SK-N-SH treated with all-trans-retinoic acid at 6 μM for 48 hours (cell line): ENCODE measurements at regions not wholly inside any gene's neighbourhood (a gene's known extent, or its start where the extent isn't known, plus 50 kb on each side); places are given as distances from the start of the nearest gene placed in this dataset.

Source experiments
- ATAC-seq: fragments of 200-7000 bp; cut with Tn5 transposase; 3 replicates; pipeline ENCODE4 v1.9.1; 2020; ENCODE audit warnings: mild to moderate bottlenecking, moderate library complexity
- ARNTL ChIP-seq: fragments of 450-650 bp; formaldehyde crosslinking; IDR thresholded peaks from 2 replicates; pipeline ENCODE4 v1.5.0; 2020; ENCODE audit warnings: low read depth, mild to moderate bottlenecking, moderate library complexity, borderline replicate concordance
- BACH2 ChIP-seq: fragments of 250-450 bp; sonication (Bioruptor Pico); IDR thresholded peaks from 2 replicates; pipeline ENCODE4 v1.9.0; 2021; ENCODE audit warnings: mild to moderate bottlenecking, borderline replicate concordance
- CREB5 ChIP-seq: fragments of 250-450 bp; sonication (Bioruptor Pico); IDR thresholded peaks from 2 replicates; pipeline ENCODE4 v1.5.1; 2020; ENCODE audit warnings: low read depth, mild to moderate bottlenecking, moderate library complexity
- CSDC2 ChIP-seq: fragments of 250-450 bp; sonication (Bioruptor Pico); IDR thresholded peaks from 2 replicates; pipeline ENCODE4 v1.5.0; 2020; ENCODE audit warnings: mild to moderate bottlenecking, moderate library complexity
- CSRNP3 ChIP-seq: fragments of 250-450 bp; sonication (Bioruptor Pico); IDR thresholded peaks from 2 replicates; pipeline ENCODE4 v1.5.1; 2021; ENCODE audit warnings: mild to moderate bottlenecking, moderate library complexity
- GLIS3 ChIP-seq: fragments of 250-450 bp; sonication (Bioruptor Pico); IDR thresholded peaks from 2 replicates; pipeline ENCODE4 v1.5.0; 2020; ENCODE audit warnings: mild to moderate bottlenecking, moderate library complexity
- ISL1 ChIP-seq: fragments of 250-450 bp; sonication (Bioruptor Pico); IDR thresholded peaks from 2 replicates; pipeline ENCODE4 v2.1.2; 2022; ENCODE audit warnings: mild to moderate bottlenecking, moderate library complexity
- OSR1 ChIP-seq: fragments of 250-450 bp; sonication (Bioruptor Pico); IDR thresholded peaks from 2 replicates; pipeline ENCODE4 v1.8.0; 2022; ENCODE audit warnings: moderate library complexity, mild to moderate bottlenecking, inconsistent platforms
- PATZ1 ChIP-seq: fragments of 250-450 bp; sonication (Bioruptor Pico); IDR thresholded peaks from 2 replicates; pipeline ENCODE4 v1.8.0; 2020; ENCODE audit warnings: mild to moderate bottlenecking, moderate library complexity, borderline replicate concordance
- PPARA ChIP-seq: fragments of 250-450 bp; sonication (Bioruptor Pico); IDR thresholded peaks from 2 replicates; pipeline ENCODE4 v1.5.0; 2020; ENCODE audit warnings: mild to moderate bottlenecking, borderline replicate concordance
- RARB ChIP-seq: fragments of 250-450 bp; sonication (Bioruptor Pico); IDR thresholded peaks from 2 replicates; pipeline ENCODE4 v1.8.0; 2021; ENCODE audit warnings: mild to moderate bottlenecking, moderate library complexity
- SNAI2 ChIP-seq: fragments of 250-450 bp; sonication (Bioruptor Pico); IDR thresholded peaks from 2 replicates; pipeline ENCODE4 v1.5.0; 2020; ENCODE audit warnings: mild to moderate bottlenecking, moderate library complexity
- TCF4 ChIP-seq: fragments of 250-450 bp; sonication (Bioruptor Pico); IDR thresholded peaks from 2 replicates; pipeline ENCODE4 v1.8.0; 2021; ENCODE audit warnings: mild to moderate bottlenecking, moderate library complexity, borderline replicate concordance
- TOX ChIP-seq: fragments of 250-450 bp; sonication (Bioruptor Pico); IDR thresholded peaks from 2 replicates; pipeline ENCODE4 v1.8.0; 2021; ENCODE audit warnings: mild to moderate bottlenecking, moderate library complexity, borderline replicate concordance
- TSHZ2 ChIP-seq: fragments of 250-450 bp; sonication (Bioruptor Pico); IDR thresholded peaks from 2 replicates; pipeline ENCODE4 v1.5.0; 2020; ENCODE audit warnings: mild to moderate bottlenecking, moderate library complexity
- ZC3H10 ChIP-seq: fragments of 250-450 bp; sonication (Bioruptor Pico); IDR thresholded peaks from 2 replicates; pipeline ENCODE4 v1.5.1; 2021; ENCODE audit warnings: mild to moderate bottlenecking, moderate library complexity
- ZFP3 ChIP-seq: fragments of 250-450 bp; sonication (Bioruptor Pico); IDR thresholded peaks from 2 replicates; pipeline ENCODE4 v1.5.0; 2020; ENCODE audit warnings: mild to moderate bottlenecking, moderate library complexity
- ZFP30 ChIP-seq: fragments of 450-650 bp; formaldehyde crosslinking; IDR thresholded peaks from 2 replicates; pipeline ENCODE4 v1.5.0; 2022; ENCODE audit warnings: mild to moderate bottlenecking, moderate library complexity
- ZNF70 ChIP-seq: fragments of 450-650 bp; formaldehyde crosslinking; IDR thresholded peaks from 2 replicates; pipeline ENCODE4 v1.5.0; 2020; ENCODE audit warnings: mild to moderate bottlenecking, moderate library complexity
- ZNF8 ChIP-seq: fragments of 450-650 bp; formaldehyde crosslinking; IDR thresholded peaks from 2 replicates; pipeline ENCODE4 v1.5.0; 2020; ENCODE audit warnings: mild to moderate bottlenecking, moderate library complexity

GRCh38 chr18:67938660-67939059, 422.1 kb upstream of the DSEL start:
- TF ChIP-seq BACH2 (CRISPR knock-in tag): no peak
- TF ChIP-seq ZFP30: no peak
- no peak for TF ChIP-seq PPARA
- no peak for TF ChIP-seq ZNF70 (CRISPR knock-in tag)
- TF ChIP-seq ZFP3 (CRISPR knock-in tag): no peak
- no peak for TF ChIP-seq TOX
- TF ChIP-seq ISL1: no peak
- TF ChIP-seq PATZ1: no peak
- TF ChIP-seq ZNF8 (CRISPR knock-in tag): no peak
- no peak for TF ChIP-seq RARB (CRISPR knock-in tag)
- ATAC-seq: no peak

GRCh38 chr18:67935638-67936037, 419.1 kb upstream of the DSEL start:
- TF ChIP-seq PPARA: no peak
- TF ChIP-seq CSDC2: no peak
- no peak for TF ChIP-seq ZC3H10 (CRISPR knock-in tag)
- no peak for TF ChIP-seq BACH2 (CRISPR knock-in tag)
- TF ChIP-seq CSRNP3 (CRISPR knock-in tag): no peak
- no peak for ATAC-seq

- no peak for TF ChIP-seq SNAI2 (CRISPR knock-in tag)
- no peak for TF ChIP-seq TOX
- no peak for TF ChIP-seq ZNF70 (CRISPR knock-in tag)
- no peak for TF ChIP-seq PPARA
- no peak for TF ChIP-seq ZFP30
- TF ChIP-seq RARB (CRISPR knock-in tag): no peak
- no peak for TF ChIP-seq CREB5 (CRISPR knock-in tag)
- no peak for TF ChIP-seq ZNF8 (CRISPR knock-in tag)
- TF ChIP-seq TCF4: no peak
- no peak for TF ChIP-seq TSHZ2
- TF ChIP-seq PATZ1: no peak
- TF ChIP-seq CSRNP3 (CRISPR knock-in tag): no peak
- no peak for TF ChIP-seq GLIS3 (CRISPR knock-in tag)
- no peak for TF ChIP-seq ZFP3 (CRISPR knock-in tag)
- TF ChIP-seq ISL1: no peak
- TF ChIP-seq ARNTL: no peak
- TF ChIP-seq BACH2 (CRISPR knock-in tag): no peak
- TF ChIP-seq OSR1: no peak
- ATAC-seq: no peak
Measured at GRCh38 chr18:67933271-67933670, 416.8 kb upstream of the DSEL start.
